ENCODE measurements at regions not wholly inside any gene's neighbourhood (a gene's known extent, or its start where the extent isn't known, plus 50 kb on each side); places are given as distances from the start of the nearest gene placed in this dataset.

DNA sequence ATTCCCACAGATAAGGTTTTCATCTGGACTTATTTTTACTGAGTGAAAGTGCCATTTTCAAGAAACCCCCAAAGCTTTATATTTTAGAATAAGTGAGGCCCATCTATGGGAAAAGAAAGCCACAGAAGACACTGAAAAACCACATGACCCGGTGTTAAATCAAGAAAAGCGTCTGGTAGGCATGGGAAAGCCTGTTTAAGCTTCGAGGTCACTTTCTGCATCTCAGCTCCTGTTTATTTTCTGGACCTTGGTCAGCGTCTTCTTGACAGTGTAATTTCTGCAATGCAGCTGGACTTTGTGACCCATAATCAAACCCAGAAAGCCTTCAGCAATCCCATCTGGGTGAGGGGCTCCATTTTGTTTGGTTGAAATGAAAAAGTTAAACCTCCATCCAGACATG is 59.6 kb upstream of the NEDD9 start:
- no peak for DNase-seq

- DNase-seq, result no peak
Observed at GRCh38 chr6:11291582-11291981, 59.1 kb upstream of the NEDD9 start.

DNA sequence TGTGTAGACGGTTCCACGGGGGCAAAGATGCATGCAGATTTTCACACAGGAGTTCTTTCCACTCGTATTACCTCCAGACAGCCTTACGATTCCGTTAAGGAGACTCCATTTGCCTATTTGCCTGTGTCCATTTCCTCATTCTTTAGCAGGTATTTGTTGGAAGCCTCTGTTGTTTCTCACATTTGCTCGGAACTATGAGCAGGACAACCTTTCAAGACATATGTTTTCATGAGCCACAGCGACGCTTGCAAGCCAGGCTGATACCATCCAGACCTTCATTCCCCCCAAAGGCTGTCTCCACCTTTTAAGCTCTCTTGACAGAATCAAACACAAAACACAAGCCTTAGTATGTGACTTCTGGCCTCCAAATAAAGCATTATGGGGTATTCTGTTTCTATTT is 57.6 kb upstream of the NEDD9 start:
- DNase-seq, result no peak

DNA sequence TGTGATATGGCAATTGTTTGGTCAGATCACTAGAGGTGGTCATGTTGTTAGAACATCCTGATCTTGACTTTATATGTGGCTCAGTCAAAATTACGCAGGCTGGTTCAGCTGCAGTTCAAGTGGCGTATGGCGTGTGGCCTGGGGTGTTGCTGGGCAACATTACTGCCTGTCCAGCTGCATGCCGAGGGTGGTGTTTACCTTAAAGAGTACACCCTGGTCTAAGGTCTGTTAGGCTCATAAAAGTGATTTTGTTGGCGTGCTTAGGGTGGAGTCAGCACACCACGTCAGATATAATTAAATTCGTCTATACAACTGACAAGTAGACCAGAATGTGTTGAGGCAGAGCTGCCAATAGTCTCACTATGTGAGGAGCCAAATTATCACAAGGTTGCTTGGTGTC is 55.6 kb upstream of the NEDD9 start:
- DNase-seq, result no peak

- DNase-seq, result no peak
Observed at GRCh38 chr6:11284996-11285395, 52.5 kb upstream of the NEDD9 start.

DNA sequence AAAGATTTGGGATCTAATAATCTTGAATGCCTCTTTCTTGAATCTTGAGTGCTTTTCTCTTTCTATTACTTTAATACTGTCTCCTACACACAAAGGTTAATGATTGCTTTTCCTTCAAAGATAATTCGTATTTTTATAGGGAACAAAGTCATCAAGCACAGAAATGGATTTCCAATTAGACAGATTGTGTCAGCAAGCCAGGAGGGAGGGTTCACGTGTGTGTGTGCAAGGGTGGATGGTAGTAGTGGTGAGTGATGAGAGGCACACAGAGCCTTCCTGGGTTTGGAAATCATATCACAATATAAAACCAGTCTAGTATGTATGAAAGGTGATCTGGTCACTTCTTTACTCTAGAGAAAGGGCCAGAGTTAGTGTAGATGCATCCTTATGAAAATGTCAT is 51.2 kb upstream of the NEDD9 start:
- no peak for DNase-seq

GRCh38 chr6:11282875-11283274 is 50.4 kb upstream of the NEDD9 start:
- DNase-seq, result no peak
